HepG2 (cell line): ENCODE measurements at regions not wholly inside any gene's neighbourhood (a gene's known extent, or its start where the extent isn't known, plus 50 kb on each side); places are given as distances from the start of the nearest gene placed in this dataset.

Experiments
- HHEX ChIP-seq: IDR thresholded peaks from 2 replicates; pipeline ENCODE4 v1.6.1; 2016; ENCODE audit warnings: control low read depth
- KLF11 ChIP-seq: IDR thresholded peaks from 2 replicates; pipeline ENCODE4 v1.6.1; 2016; ENCODE audit warnings: missing compliant biosample characterization
- PHF21A ChIP-seq: sonication (generic); formaldehyde crosslinking; IDR thresholded peaks from 2 replicates; pipeline ENCODE4 v1.5.0; 2020; ENCODE audit warnings: mild to moderate bottlenecking, missing genetic modification reagents
- PTBP1 ChIP-seq: fragments of 200-400 bp; formaldehyde crosslinking; IDR thresholded peaks from 2 replicates; pipeline ENCODE4 v1.6.1; 2018; ENCODE audit warnings: low read length, low read depth; ENCODE audit not compliant: poor library complexity, severe bottlenecking
- RAD21 ChIP-seq: fragments of 450-650 bp; formaldehyde crosslinking; IDR thresholded peaks from 2 replicates; pipeline ENCODE4 v1.5.0; 2020; ENCODE audit warnings: mild to moderate bottlenecking
- RFX5 ChIP-seq: IDR thresholded peaks from 2 replicates; pipeline ENCODE4 v1.6.1; 2011; ENCODE audit warnings: low read depth, low read length, improper control_type of control experiment
- SOX5 ChIP-seq: IDR thresholded peaks from 2 replicates; pipeline ENCODE4 v1.6.1; 2016; ENCODE audit warnings: borderline replicate concordance
- ZNF33A ChIP-seq: sonication (generic); formaldehyde crosslinking; IDR thresholded peaks from 2 replicates; pipeline ENCODE4 v1.5.1; 2020; ENCODE audit warnings: missing genetic modification reagents, mild to moderate bottlenecking, moderate library complexity, borderline replicate concordance
- ZNF569 ChIP-seq: sonication (generic); formaldehyde crosslinking; IDR thresholded peaks from 2 replicates; pipeline ENCODE4 v1.5.0; 2020; ENCODE audit warnings: mild to moderate bottlenecking, missing genetic modification reagents, moderate library complexity, borderline replicate concordance
- ZSCAN25 ChIP-seq: sonication (generic); formaldehyde crosslinking; IDR thresholded peaks from 2 replicates; pipeline ENCODE4 v1.8.0; 2022; ENCODE audit warnings: mild to moderate bottlenecking, missing genetic modification reagents
- ZZZ3 ChIP-seq: sonication (generic); formaldehyde crosslinking; IDR thresholded peaks from 2 replicates; pipeline ENCODE4 v1.4.0; 2020; ENCODE audit warnings: missing genetic modification reagents, mild to moderate bottlenecking, borderline replicate concordance
- TF ChIP-seq, protein P1 (sequence below): sonication (generic); formaldehyde crosslinking; IDR thresholded peaks from 2 replicates; pipeline ENCODE4 v1.4.0; 2020; ENCODE audit warnings: missing genetic modification reagents, mild to moderate bottlenecking, borderline replicate concordance
- TF ChIP-seq, protein P2 (sequence below): sonication (generic); formaldehyde crosslinking; IDR thresholded peaks from 2 replicates; pipeline ENCODE4 v1.4.0; 2020; ENCODE audit warnings: missing genetic modification reagents; ENCODE audit errors: not compliant biosample characterization
- TF ChIP-seq, protein P3 (sequence below): sonication (generic); formaldehyde crosslinking; conservative IDR thresholded peaks from 2 replicates; pipeline ENCODE4 v1.8.0; 2022; ENCODE audit warnings: low read depth, missing genetic modification reagents
- TF ChIP-seq, protein P4 (sequence below): sonication (generic); formaldehyde crosslinking; IDR thresholded peaks from 2 replicates; pipeline ENCODE4 v1.9.0; 2021; ENCODE audit warnings: missing genetic modification reagents, borderline replicate concordance
- TF ChIP-seq, protein P5 (sequence below): sonication (generic); formaldehyde crosslinking; IDR thresholded peaks from 2 replicates; pipeline ENCODE4 v1.8.0; 2022; ENCODE audit warnings: mild to moderate bottlenecking, missing genetic modification reagents, moderate library complexity
- TF ChIP-seq, protein P6 (sequence below): IDR thresholded peaks from 2 replicates; pipeline ENCODE4 v1.6.1; 2016; ENCODE audit warnings: mild to moderate bottlenecking
- TF ChIP-seq, protein P7 (sequence below): sonication (generic); formaldehyde crosslinking; IDR thresholded peaks from 2 replicates; pipeline ENCODE4 v1.5.0; 2020; ENCODE audit warnings: missing genetic modification reagents

DNA sequence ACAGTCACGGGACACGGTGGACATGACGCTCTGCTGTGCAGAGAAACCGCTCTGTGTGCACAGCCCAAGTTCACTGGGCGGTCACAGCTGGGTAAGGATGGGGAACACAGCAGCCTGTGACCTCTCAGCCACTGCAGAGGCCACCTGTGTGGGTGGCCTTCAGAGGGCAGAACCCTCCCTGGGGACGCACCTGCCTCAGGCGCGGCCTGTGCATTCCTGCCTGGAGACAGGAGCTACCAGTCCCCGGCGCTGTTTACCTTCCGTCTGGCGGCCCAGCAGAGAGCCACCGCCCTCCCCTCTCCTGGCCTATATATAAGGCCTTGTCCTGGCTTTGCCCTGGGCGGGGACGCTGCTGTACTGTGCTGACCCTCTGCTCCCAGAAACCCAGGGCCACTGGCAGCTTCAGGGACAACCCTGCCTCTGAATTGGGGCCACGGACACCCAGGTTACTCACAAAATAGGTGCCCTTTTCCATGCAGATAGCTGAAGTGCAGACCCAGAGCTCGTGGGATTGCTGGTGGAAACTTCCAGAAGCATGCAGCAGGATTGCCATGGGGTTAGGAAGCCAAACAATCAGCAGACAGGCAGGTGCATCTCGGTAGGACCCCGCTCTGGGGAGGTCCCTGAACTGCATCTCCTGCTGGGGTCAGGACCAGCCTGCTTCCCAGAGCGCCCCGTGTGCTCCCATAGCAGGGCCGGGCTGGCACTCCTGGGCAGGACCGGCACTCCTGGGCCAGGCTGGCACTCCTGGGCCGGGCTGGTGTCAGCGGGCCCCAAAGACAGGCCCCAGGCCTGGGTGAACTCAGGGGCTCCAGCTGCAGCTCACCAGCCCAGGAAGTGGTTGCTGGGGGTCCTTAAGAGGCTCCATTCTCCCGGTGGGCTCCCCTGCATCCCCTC lies 83.6 kb downstream of the SIK1 start (continued):
- TF ChIP-seq, protein P1, sequence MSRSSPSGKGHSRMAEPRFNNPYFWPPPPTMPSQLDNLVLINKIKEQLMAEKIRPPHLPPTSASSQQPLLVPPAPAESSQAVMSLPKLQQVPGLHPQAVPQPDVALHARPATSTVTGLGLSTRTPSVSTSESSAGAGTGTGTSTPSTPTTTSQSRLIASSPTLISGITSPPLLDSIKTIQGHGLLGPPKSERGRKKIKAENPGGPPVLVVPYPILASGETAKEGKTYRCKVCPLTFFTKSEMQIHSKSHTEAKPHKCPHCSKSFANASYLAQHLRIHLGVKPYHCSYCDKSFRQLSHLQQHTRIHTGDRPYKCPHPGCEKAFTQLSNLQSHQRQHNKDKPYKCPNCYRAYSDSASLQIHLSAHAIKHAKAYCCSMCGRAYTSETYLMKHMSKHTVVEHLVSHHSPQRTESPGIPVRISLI (CRISPR knock-in tag) = peak; percentile 37; the same call in 1 of the 2 replicates
- TF ChIP-seq, protein P2, sequence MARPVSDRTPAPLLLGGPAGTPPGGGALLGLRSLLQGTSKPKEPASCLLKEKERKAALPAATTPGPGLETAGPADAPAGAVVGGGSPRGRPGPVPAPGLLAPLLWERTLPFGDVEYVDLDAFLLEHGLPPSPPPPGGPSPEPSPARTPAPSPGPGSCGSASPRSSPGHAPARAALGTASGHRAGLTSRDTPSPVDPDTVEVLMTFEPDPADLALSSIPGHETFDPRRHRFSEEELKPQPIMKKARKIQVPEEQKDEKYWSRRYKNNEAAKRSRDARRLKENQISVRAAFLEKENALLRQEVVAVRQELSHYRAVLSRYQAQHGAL (CRISPR knock-in tag) = no peak
- TF ChIP-seq, protein P3, sequence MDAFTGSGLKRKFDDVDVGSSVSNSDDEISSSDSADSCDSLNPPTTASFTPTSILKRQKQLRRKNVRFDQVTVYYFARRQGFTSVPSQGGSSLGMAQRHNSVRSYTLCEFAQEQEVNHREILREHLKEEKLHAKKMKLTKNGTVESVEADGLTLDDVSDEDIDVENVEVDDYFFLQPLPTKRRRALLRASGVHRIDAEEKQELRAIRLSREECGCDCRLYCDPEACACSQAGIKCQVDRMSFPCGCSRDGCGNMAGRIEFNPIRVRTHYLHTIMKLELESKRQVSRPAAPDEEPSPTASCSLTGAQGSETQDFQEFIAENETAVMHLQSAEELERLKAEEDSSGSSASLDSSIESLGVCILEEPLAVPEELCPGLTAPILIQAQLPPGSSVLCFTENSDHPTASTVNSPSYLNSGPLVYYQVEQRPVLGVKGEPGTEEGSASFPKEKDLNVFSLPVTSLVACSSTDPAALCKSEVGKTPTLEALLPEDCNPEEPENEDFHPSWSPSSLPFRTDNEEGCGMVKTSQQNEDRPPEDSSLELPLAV (CRISPR knock-in tag) = no peak
- no peak for TF ChIP-seq ZNF33A (CRISPR knock-in tag)
- TF ChIP-seq ZZZ3 (CRISPR knock-in tag) = no peak
- peak; percentile 99 for TF ChIP-seq PHF21A
- TF ChIP-seq, protein P4, sequence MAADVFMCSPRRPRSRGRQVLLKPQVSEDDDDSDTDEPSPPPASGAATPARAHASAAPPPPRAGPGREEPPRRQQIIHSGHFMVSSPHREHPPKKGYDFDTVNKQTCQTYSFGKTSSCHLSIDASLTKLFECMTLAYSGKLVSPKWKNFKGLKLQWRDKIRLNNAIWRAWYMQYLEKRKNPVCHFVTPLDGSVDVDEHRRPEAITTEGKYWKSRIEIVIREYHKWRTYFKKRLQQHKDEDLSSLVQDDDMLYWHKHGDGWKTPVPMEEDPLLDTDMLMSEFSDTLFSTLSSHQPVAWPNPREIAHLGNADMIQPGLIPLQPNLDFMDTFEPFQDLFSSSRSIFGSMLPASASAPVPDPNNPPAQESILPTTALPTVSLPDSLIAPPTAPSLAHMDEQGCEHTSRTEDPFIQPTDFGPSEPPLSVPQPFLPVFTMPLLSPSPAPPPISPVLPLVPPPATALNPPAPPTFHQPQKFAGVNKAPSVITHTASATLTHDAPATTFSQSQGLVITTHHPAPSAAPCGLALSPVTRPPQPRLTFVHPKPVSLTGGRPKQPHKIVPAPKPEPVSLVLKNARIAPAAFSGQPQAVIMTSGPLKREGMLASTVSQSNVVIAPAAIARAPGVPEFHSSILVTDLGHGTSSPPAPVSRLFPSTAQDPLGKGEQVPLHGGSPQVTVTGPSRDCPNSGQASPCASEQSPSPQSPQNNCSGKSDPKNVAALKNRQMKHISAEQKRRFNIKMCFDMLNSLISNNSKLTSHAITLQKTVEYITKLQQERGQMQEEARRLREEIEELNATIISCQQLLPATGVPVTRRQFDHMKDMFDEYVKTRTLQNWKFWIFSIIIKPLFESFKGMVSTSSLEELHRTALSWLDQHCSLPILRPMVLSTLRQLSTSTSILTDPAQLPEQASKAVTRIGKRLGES (CRISPR knock-in tag) = no peak
- no peak for TF ChIP-seq HHEX (CRISPR knock-in tag)
- TF ChIP-seq RFX5 = peak; percentile 92
- peak; percentile 64; the same call in 1 of the 2 replicates for TF ChIP-seq SOX5 (CRISPR knock-in tag)
- no peak for TF ChIP-seq KLF11
- TF ChIP-seq ZSCAN25 (CRISPR knock-in tag) = peak; percentile 55; the same call in 1 of the 2 replicates
- TF ChIP-seq, protein P5, sequence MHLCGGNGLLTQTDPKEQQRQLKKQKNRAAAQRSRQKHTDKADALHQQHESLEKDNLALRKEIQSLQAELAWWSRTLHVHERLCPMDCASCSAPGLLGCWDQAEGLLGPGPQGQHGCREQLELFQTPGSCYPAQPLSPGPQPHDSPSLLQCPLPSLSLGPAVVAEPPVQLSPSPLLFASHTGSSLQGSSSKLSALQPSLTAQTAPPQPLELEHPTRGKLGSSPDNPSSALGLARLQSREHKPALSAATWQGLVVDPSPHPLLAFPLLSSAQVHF (CRISPR knock-in tag) = no peak
- TF ChIP-seq PTBP1 = no peak
- TF ChIP-seq, protein P6, sequence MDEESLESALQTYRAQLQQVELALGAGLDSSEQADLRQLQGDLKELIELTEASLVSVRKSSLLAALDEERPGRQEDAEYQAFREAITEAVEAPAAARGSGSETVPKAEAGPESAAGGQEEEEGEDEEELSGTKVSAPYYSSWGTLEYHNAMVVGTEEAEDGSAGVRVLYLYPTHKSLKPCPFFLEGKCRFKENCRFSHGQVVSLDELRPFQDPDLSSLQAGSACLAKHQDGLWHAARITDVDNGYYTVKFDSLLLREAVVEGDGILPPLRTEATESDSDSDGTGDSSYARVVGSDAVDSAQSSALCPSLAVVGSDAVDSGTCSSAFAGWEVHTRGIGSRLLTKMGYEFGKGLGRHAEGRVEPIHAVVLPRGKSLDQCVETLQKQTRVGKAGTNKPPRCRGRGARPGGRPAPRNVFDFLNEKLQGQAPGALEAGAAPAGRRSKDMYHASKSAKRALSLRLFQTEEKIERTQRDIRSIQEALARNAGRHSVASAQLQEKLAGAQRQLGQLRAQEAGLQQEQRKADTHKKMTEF (CRISPR knock-in tag) = peak; percentile 66; the same call in 1 of the 2 replicates
- peak; percentile 65; the same call in 1 of the 2 replicates for TF ChIP-seq RAD21 (CRISPR knock-in tag)
- TF ChIP-seq, protein P7, sequence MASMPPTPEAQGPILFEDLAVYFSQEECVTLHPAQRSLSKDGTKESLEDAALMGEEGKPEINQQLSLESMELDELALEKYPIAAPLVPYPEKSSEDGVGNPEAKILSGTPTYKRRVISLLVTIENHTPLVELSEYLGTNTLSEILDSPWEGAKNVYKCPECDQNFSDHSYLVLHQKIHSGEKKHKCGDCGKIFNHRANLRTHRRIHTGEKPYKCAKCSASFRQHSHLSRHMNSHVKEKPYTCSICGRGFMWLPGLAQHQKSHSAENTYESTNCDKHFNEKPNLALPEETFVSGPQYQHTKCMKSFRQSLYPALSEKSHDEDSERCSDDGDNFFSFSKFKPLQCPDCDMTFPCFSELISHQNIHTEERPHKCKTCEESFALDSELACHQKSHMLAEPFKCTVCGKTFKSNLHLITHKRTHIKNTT = no peak
- no peak for TF ChIP-seq ZNF569
